ENCODE measurements at regions not wholly inside any gene's neighbourhood (a gene's known extent, or its start where the extent isn't known, plus 50 kb on each side); places are given as distances from the start of the nearest gene placed in this dataset.

DNA sequence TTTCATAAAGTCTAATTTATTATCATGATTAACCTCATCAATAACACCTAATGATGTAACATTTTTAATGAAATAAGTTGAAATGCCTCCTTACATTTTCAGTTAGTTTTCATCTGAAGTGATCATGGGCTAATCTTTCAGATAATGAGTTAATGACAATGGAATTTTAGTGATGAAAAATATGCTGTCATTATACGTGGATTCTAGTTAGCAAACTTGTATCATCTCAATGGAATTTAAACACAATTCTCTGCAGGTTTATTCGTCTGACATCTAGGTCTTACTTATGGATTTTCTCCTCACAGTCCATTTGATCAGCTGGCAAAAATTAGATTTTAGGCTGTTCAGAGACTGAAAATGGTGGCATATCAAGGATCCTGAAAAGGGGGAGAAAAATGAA is 885.0 kb downstream of the SLC4A3 start:
- TF ChIP-seq POLR2A (IDR thresholded peaks at IDR 0.05) (no peak), POLR2AphosphoS5 (IDR thresholded peaks at IDR 0.05) (no peak)
- TF ChIP-seq, protein P1, sequence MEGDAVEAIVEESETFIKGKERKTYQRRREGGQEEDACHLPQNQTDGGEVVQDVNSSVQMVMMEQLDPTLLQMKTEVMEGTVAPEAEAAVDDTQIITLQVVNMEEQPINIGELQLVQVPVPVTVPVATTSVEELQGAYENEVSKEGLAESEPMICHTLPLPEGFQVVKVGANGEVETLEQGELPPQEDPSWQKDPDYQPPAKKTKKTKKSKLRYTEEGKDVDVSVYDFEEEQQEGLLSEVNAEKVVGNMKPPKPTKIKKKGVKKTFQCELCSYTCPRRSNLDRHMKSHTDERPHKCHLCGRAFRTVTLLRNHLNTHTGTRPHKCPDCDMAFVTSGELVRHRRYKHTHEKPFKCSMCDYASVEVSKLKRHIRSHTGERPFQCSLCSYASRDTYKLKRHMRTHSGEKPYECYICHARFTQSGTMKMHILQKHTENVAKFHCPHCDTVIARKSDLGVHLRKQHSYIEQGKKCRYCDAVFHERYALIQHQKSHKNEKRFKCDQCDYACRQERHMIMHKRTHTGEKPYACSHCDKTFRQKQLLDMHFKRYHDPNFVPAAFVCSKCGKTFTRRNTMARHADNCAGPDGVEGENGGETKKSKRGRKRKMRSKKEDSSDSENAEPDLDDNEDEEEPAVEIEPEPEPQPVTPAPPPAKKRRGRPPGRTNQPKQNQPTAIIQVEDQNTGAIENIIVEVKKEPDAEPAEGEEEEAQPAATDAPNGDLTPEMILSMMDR (IDR thresholded peaks at IDR 0.05 in 8 of 11, conservative IDR thresholded peaks at IDR 0.05 in 3 of 11), result no peak
